Ectodermal cell (in vitro differentiated cells): ENCODE measurements at regions not wholly inside any gene's neighbourhood (a gene's known extent, or its start where the extent isn't known, plus 50 kb on each side); places are given as distances from the start of the nearest gene placed in this dataset.

Experiments used
- H3K27ac ChIP-seq: 2 replicates; pipeline ENCODE4 v1.7.0; 2013; ENCODE audit warnings: mild to moderate bottlenecking, low read depth, low read length; ENCODE audit not compliant: insufficient read depth, poor library complexity, severe bottlenecking
- H3K27me3 ChIP-seq: 2 replicates; pipeline ENCODE4 v1.7.0; 2013; ENCODE audit warnings: mild to moderate bottlenecking, low read length; ENCODE audit not compliant: insufficient read depth, control insufficient read depth, poor library complexity, severe bottlenecking
- H3K36me3 ChIP-seq: one replicate; pipeline ENCODE4 v1.7.0; 2013; ENCODE audit warnings: low read length; ENCODE audit not compliant: control insufficient read depth, insufficient read depth
- H3K4me1 ChIP-seq: one replicate; pipeline ENCODE4 v1.7.0; 2013; ENCODE audit warnings: low read length; ENCODE audit not compliant: control insufficient read depth, insufficient read depth
- H3K4me3 ChIP-seq: 2 replicates; pipeline ENCODE4 v1.7.0; 2013; ENCODE audit warnings: low read depth, low read length, control low read depth; ENCODE audit not compliant: insufficient read depth
- H3K9me3 ChIP-seq: 2 replicates; pipeline ENCODE4 v1.7.0; 2013; ENCODE audit warnings: mild to moderate bottlenecking, low read length, moderate library complexity; ENCODE audit not compliant: control insufficient read depth
- WGBS, 2 experiments: methylation state at CpG; one replicate each; pipeline ENCODE4 v1.1.7; 2013; ENCODE audit warnings: missing lambda C conversion rate in 2 of 2; 5-methylcytosine and 5-hydroxymethylcytosine counted together

GRCh38 chr6:82775361-82775760 is 290.3 kb downstream of the UBE3D start:
- no peaks in the 10 kb centered on the region for H3K9me3 ChIP-seq
- H3K4me1 ChIP-seq: peaks cover 19% of the 10 kb centered on the region
- no peak overlapping the region for H3K27ac ChIP-seq
- 94 to 100% methylated on average over 1 of the region's 1 CpG for WGBS, 2 experiments
- no peaks in the 10 kb centered on the region for H3K27me3 ChIP-seq
- H3K36me3 ChIP-seq: no peaks in the 10 kb centered on the region
- no peak overlapping the region for H3K4me3 ChIP-seq

GRCh38 chr6:82775981-82776380 is 289.7 kb downstream of the UBE3D start:
- peaks cover 19% of the 10 kb centered on the region for H3K4me1 ChIP-seq
- H3K36me3 ChIP-seq: no peaks in the 10 kb centered on the region
- no peaks in the 10 kb centered on the region for H3K27me3 ChIP-seq
- H3K27ac ChIP-seq: no peak overlapping the region
- 78% methylated on average over 1 of the region's 1 CpG; no CpG with 5 or more reads in 1 of the 2 experiments for WGBS, 2 experiments
- no peaks in the 10 kb centered on the region for H3K9me3 ChIP-seq
- no peak overlapping the region for H3K4me3 ChIP-seq

- Histone ChIP-seq H3K36me3 (no peaks in the 10 kb centered on the region), H3K27me3 (no peaks in the 10 kb centered on the region), H3K4me1 (peaks cover 19% of the 10 kb centered on the region), H3K27ac (peak overlapping the region; percentile 2), H3K9me3 (no peaks in the 10 kb centered on the region), H3K4me3 (no peak overlapping the region)
- WGBS, 2 experiments: 39 to 43% methylated on average over 2 to 3 of the region's 3 CpGs
These were observed 286.6 kb downstream of the UBE3D start for GRCh38 chr6:82779041-82779440.

- H3K4me1 ChIP-seq: peaks cover 12% of the 10 kb centered on the region
These were observed 285.3 kb downstream of the UBE3D start for GRCh38 chr6:82780334-82780733.

GRCh38 chr6:82781620-82782204 is 283.9 kb downstream of the UBE3D start:
- Histone ChIP-seq H3K4me3 (no peak overlapping the region), H3K4me1 (peaks cover 12% of the 10 kb centered on the region), H3K9me3 (no peaks in the 10 kb centered on the region), H3K27ac (no peak overlapping the region), H3K27me3 (no peaks in the 10 kb centered on the region), H3K36me3 (no peaks in the 10 kb centered on the region)
- 93 to 95% methylated on average over 2 of the region's 2 CpGs for WGBS, 2 experiments

More at GRCh38 chr6:82780334-82780733, 285.3 kb downstream of the UBE3D start:
- H3K36me3 ChIP-seq: no peaks in the 10 kb centered on the region
- H3K27me3 ChIP-seq: no peaks in the 10 kb centered on the region
- H3K4me3 ChIP-seq: no peak overlapping the region
- no peak overlapping the region for H3K27ac ChIP-seq
- 94 to 95% methylated on average over 1 of the region's 1 CpG for WGBS, 2 experiments
- H3K9me3 ChIP-seq: no peaks in the 10 kb centered on the region

GRCh38 chr6:82783587-82784236 is 281.9 kb downstream of the UBE3D start:
- 66 to 68% methylated on average over 6 of the region's 6 CpGs for WGBS, 2 experiments
- no peak overlapping the region for H3K27ac ChIP-seq
- no peaks in the 10 kb centered on the region for H3K27me3 ChIP-seq
- H3K4me1 ChIP-seq: peaks cover 8% of the 10 kb centered on the region
- no peak overlapping the region for H3K4me3 ChIP-seq
- no peaks in the 10 kb centered on the region for H3K9me3 ChIP-seq
- no peaks in the 10 kb centered on the region for H3K36me3 ChIP-seq

GRCh38 chr6:82785206-82785605 is 280.4 kb downstream of the UBE3D start:
- no peaks in the 10 kb centered on the region for H3K9me3 ChIP-seq
- peaks cover 8% of the 10 kb centered on the region for H3K36me3 ChIP-seq
- H3K27ac ChIP-seq: no peak overlapping the region
- WGBS, 2 experiments: 90 to 94% methylated on average over 2 of the region's 2 CpGs
- no peaks in the 10 kb centered on the region for H3K27me3 ChIP-seq
- H3K4me3 ChIP-seq: no peak overlapping the region
- no peaks in the 10 kb centered on the region for H3K4me1 ChIP-seq

GRCh38 chr6:82786248-82786647 is 279.4 kb downstream of the UBE3D start:
- 94 to 96% methylated on average over 3 of the region's 3 CpGs for WGBS, 2 experiments
- Histone ChIP-seq H3K4me1 (no peaks in the 10 kb centered on the region), H3K4me3 (no peak overlapping the region), H3K9me3 (no peaks in the 10 kb centered on the region), H3K27ac (no peak overlapping the region), H3K27me3 (no peaks in the 10 kb centered on the region), H3K36me3 (peaks cover 8% of the 10 kb centered on the region)

GRCh38 chr6:82795940-82796339 is 269.7 kb downstream of the UBE3D start:
- H3K9me3 ChIP-seq: peaks cover 6% of the 10 kb centered on the region
- no peaks in the 10 kb centered on the region for H3K27me3 ChIP-seq
- no peak overlapping the region for H3K4me3 ChIP-seq
- peaks cover 14% of the 10 kb centered on the region for H3K4me1 ChIP-seq
- no peak overlapping the region for H3K27ac ChIP-seq
- H3K36me3 ChIP-seq: no peaks in the 10 kb centered on the region
- 27 to 50% methylated on average over 1 of the region's 1 CpG for WGBS, 2 experiments

GRCh38 chr6:82801083-82801482 is 264.6 kb downstream of the UBE3D start:
- WGBS, 2 experiments: 93 to 96% methylated on average over 2 of the region's 2 CpGs
- Histone ChIP-seq H3K36me3 (no peaks in the 10 kb centered on the region), H3K27me3 (no peaks in the 10 kb centered on the region), H3K4me3 (no peak overlapping the region), H3K4me1 (peaks cover 5% of the 10 kb centered on the region), H3K27ac (no peak overlapping the region), H3K9me3 (peaks cover 2% of the 10 kb centered on the region)
